ENCODE measurements at regions not wholly inside any gene's neighbourhood (a gene's known extent, or its start where the extent isn't known, plus 50 kb on each side); places are given as distances from the start of the nearest gene placed in this dataset.

DNA sequence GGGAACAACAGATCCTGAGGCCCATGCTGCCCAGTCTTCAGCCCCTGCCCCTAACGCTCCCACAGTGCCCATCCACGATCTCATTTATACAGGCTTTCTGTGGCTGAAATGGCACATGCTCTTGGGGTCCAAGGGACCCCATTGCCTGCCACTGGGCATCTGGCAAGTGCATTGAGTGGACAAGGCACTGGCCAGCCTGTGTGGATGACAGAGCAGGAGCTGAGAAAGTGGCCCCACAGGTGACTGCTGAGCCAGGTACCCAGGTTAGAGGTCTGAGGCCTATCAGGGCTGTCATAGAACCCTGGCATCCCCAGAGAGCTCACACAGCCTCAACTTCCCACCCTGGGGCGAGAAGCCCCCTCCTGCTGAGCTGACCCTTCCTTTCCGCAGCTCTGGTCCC is 86.0 kb upstream of the NXT1 start:
- TF ChIP-seq, protein P1, sequence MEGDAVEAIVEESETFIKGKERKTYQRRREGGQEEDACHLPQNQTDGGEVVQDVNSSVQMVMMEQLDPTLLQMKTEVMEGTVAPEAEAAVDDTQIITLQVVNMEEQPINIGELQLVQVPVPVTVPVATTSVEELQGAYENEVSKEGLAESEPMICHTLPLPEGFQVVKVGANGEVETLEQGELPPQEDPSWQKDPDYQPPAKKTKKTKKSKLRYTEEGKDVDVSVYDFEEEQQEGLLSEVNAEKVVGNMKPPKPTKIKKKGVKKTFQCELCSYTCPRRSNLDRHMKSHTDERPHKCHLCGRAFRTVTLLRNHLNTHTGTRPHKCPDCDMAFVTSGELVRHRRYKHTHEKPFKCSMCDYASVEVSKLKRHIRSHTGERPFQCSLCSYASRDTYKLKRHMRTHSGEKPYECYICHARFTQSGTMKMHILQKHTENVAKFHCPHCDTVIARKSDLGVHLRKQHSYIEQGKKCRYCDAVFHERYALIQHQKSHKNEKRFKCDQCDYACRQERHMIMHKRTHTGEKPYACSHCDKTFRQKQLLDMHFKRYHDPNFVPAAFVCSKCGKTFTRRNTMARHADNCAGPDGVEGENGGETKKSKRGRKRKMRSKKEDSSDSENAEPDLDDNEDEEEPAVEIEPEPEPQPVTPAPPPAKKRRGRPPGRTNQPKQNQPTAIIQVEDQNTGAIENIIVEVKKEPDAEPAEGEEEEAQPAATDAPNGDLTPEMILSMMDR (IDR thresholded peaks at IDR 0.05): no peak
- TF ChIP-seq POLR2A (IDR thresholded peaks at IDR 0.05): no peak

Measured in testis (tissue), 2 donors.